ENCODE measurements at regions not wholly inside any gene's neighbourhood (a gene's known extent, or its start where the extent isn't known, plus 50 kb on each side); places are given as distances from the start of the nearest gene placed in this dataset.

- Mint-ChIP-seq H3K4me3 (ENCODE audit: unreplicated experiment) (no peak overlapping the region), H3K4me1 (ENCODE audit: insufficient read depth, unreplicated experiment) (peaks cover 14% of the 10 kb centered on the region), H3K27ac (ENCODE audit: low read depth, unreplicated experiment) (no peak overlapping the region), H3K36me3 (ENCODE audit: insufficient read depth, unreplicated experiment) (peaks cover 6% of the 10 kb centered on the region), H3K27me3 (ENCODE audit: insufficient read depth, unreplicated experiment) (no peaks in the 10 kb centered on the region), H3K9me3 (ENCODE audit: unreplicated experiment) (no peaks in the 10 kb centered on the region)
- CTCF ChIA-PET: interaction anchor here (1.1 kb wide), 1 partner anchor 13 kb away, joined by 4 read pairs; no protein-coding TSS in a partner anchor
- no TSS peak for BruUV-seq (replicated peaks)
- TF ChIP-seq, protein P1, sequence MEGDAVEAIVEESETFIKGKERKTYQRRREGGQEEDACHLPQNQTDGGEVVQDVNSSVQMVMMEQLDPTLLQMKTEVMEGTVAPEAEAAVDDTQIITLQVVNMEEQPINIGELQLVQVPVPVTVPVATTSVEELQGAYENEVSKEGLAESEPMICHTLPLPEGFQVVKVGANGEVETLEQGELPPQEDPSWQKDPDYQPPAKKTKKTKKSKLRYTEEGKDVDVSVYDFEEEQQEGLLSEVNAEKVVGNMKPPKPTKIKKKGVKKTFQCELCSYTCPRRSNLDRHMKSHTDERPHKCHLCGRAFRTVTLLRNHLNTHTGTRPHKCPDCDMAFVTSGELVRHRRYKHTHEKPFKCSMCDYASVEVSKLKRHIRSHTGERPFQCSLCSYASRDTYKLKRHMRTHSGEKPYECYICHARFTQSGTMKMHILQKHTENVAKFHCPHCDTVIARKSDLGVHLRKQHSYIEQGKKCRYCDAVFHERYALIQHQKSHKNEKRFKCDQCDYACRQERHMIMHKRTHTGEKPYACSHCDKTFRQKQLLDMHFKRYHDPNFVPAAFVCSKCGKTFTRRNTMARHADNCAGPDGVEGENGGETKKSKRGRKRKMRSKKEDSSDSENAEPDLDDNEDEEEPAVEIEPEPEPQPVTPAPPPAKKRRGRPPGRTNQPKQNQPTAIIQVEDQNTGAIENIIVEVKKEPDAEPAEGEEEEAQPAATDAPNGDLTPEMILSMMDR (IDR thresholded peaks at IDR 0.05; ENCODE audit: unreplicated experiment): no peak
- intact Hi-C loops (cut with micrococcal nuclease): no loop called here
- POLR2A ChIA-PET: no interaction called here
- DNase-seq (ENCODE audit: unreplicated experiment): no peak
Observed at GRCh38 chr9:81789721-81790120, 100.4 kb upstream of the TLE1 start.

- peaks cover 6% of the 10 kb centered on the region for H3K36me3 Mint-ChIP-seq (ENCODE audit: insufficient read depth, unreplicated experiment)
- peaks cover 14% of the 10 kb centered on the region for H3K4me1 Mint-ChIP-seq (ENCODE audit: insufficient read depth, unreplicated experiment)
- intact Hi-C loops (cut with micrococcal nuclease): no loop called here
- no peaks in the 10 kb centered on the region for H3K27me3 Mint-ChIP-seq (ENCODE audit: insufficient read depth, unreplicated experiment)
- H3K27ac Mint-ChIP-seq (ENCODE audit: low read depth, unreplicated experiment): no peak overlapping the region
- TF ChIP-seq, protein P1 (IDR thresholded peaks at IDR 0.05; ENCODE audit: unreplicated experiment): no peak
- H3K9me3 Mint-ChIP-seq (ENCODE audit: unreplicated experiment): no peaks in the 10 kb centered on the region
- H3K4me3 Mint-ChIP-seq (ENCODE audit: unreplicated experiment): no peak overlapping the region
- BruUV-seq (replicated peaks): no TSS peak
- ChIA-PET CTCF (interaction anchor here (1.1 kb wide), 1 partner anchor 13 kb away, joined by 4 read pairs; no protein-coding TSS in a partner anchor), POLR2A (no interaction called here)
- DNase-seq (ENCODE audit: unreplicated experiment): no peak
Observed at GRCh38 chr9:81790166-81790565, 100.8 kb upstream of the TLE1 start.

GRCh38 chr9:81791076-81791475, 101.7 kb upstream of the TLE1 start:
- H3K4me1 Mint-ChIP-seq (ENCODE audit: insufficient read depth, unreplicated experiment): peaks cover 14% of the 10 kb centered on the region
- TF ChIP-seq, protein P1 (IDR thresholded peaks at IDR 0.05; ENCODE audit: unreplicated experiment): no peak
- DNase-seq (ENCODE audit: unreplicated experiment): no peak
- no peaks in the 10 kb centered on the region for H3K9me3 Mint-ChIP-seq (ENCODE audit: unreplicated experiment)
- no peak overlapping the region for H3K4me3 Mint-ChIP-seq (ENCODE audit: unreplicated experiment)
- no peak overlapping the region for H3K27ac Mint-ChIP-seq (ENCODE audit: low read depth, unreplicated experiment)
- POLR2A ChIA-PET: no interaction called here
- peaks cover 6% of the 10 kb centered on the region for H3K36me3 Mint-ChIP-seq (ENCODE audit: insufficient read depth, unreplicated experiment)
- intact Hi-C loops (cut with micrococcal nuclease): no loop called here
- BruUV-seq (replicated peaks): no TSS peak
- CTCF ChIA-PET: no interaction called here
- H3K27me3 Mint-ChIP-seq (ENCODE audit: insufficient read depth, unreplicated experiment): no peaks in the 10 kb centered on the region

DNA sequence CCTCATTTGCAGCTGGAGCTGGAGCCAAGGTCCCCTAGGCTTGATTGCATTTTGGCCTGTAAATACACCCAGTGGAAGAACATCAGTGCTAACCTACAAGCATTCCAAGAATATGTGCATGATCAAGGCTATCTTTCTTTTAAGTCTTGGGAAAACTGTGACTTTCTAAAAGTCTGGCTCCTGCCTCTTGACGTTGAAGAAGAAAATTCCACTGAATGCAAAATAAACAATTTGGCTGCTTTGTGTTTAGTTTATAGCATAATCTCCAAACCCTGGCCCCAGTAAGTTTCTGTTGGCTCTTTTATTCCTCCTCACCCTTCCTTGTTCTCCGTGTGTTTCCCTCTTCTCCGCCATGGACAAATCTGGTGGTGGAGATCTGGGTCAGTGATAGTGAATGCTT, 109.3 kb upstream of the TLE1 start:
- Mint-ChIP-seq H3K27me3 (ENCODE audit: insufficient read depth, unreplicated experiment) (no peaks in the 10 kb centered on the region), H3K27ac (ENCODE audit: low read depth, unreplicated experiment) (no peak overlapping the region), H3K4me3 (ENCODE audit: unreplicated experiment) (no peak overlapping the region), H3K9me3 (ENCODE audit: unreplicated experiment) (no peaks in the 10 kb centered on the region), H3K4me1 (ENCODE audit: insufficient read depth, unreplicated experiment) (no peaks in the 10 kb centered on the region), H3K36me3 (ENCODE audit: insufficient read depth, unreplicated experiment) (no peaks in the 10 kb centered on the region)
- no TSS peak for BruUV-seq (replicated peaks)
- TF ChIP-seq, protein P1 (IDR thresholded peaks at IDR 0.05; ENCODE audit: unreplicated experiment): no peak
- ChIA-PET CTCF (interaction anchor here (1.2 to 1.3 kb wide), 2 partner anchors 10 to 50 kb away, joined by 4 read pairs; no protein-coding TSS in a partner anchor), POLR2A (no interaction called here)
- intact Hi-C loops (cut with micrococcal nuclease): no loop called here
- DNase-seq (ENCODE audit: unreplicated experiment): no peak

Measured in MCF 10A (cell line).